SK-N-SH (cell line): ENCODE measurements at regions not wholly inside any gene's neighbourhood (a gene's known extent, or its start where the extent isn't known, plus 50 kb on each side); places are given as distances from the start of the nearest gene placed in this dataset.

ENCODE experiments used
- CTCF ChIA-PET: fragments of 300-600, 350-600 bp; formaldehyde crosslinking; extraction: SDS; loops from one replicate; lab custom pipeline; 2021; lab: Yijun Ruan, JAX
- POLR2A ChIA-PET: fragments of 350-600 bp; sonication (Branson Sonifier 250); formaldehyde crosslinking; extraction: SDS; loops from one replicate; lab custom pipeline; 2020; ENCODE audit warnings: antibody characterized with exemption, inconsistent platforms; lab: Yijun Ruan, JAX
- DNase-seq: peaks from one replicate; pipeline ENCODE4 v3.0.0; 2012
- H2AFZ ChIP-seq: fragments of 200-600 bp; sonication (generic); 2 replicates; pipeline ENCODE4 v1.8.1; 2016; ENCODE audit warnings: antibody characterized with exemption, mild to moderate bottlenecking, low read depth
- H3F3A ChIP-seq: fragments of 200-600 bp; sonication (generic); replicated peaks from 2 replicates; pipeline ENCODE3; 2016; ENCODE audit warnings: antibody characterized with exemption, mild to moderate bottlenecking; ENCODE audit not compliant: insufficient read depth
- H3K27ac ChIP-seq, 2 experiments: fragments of 200-500 bp in 1 of 2; fragments of 200-600 bp in 1 of 2; sonication (Bioruptor generic) in 1 of 2; sonication (generic), shearing (Covaris generic) in 1 of 2; 2 replicates each; pipeline versions ENCODE4 v1.5.1 to v1.6.1; 2014 to 2016; ENCODE audit warnings: low read depth in 2 of 2, inconsistent platforms in 1 of 2, low read length in 1 of 2, mild to moderate bottlenecking in 1 of 2, mixed read lengths in 1 of 2
- H3K27me3 ChIP-seq: fragments of 200-600 bp; sonication (generic), shearing (Covaris generic); 2 replicates; pipeline ENCODE4 v1.6.1; 2016; ENCODE audit warnings: mixed run types; ENCODE audit not compliant: insufficient read depth
- H3K36me3 ChIP-seq, 2 experiments: fragments of 200-500 bp in 1 of 2; fragments of 200-600 bp in 1 of 2; sonication (Bioruptor generic) in 1 of 2; sonication (generic) in 1 of 2; replicated peaks in 1 of 2; 2 replicates each; pipeline versions ENCODE3 to v1.5.1; 2014 to 2016; ENCODE audit warnings: low read length in 1 of 2, mild to moderate bottlenecking in 1 of 2; ENCODE audit not compliant: insufficient read depth in 2 of 2, control insufficient read depth in 1 of 2
- H3K4me1 ChIP-seq, 2 experiments: fragments of 200-500 bp in 1 of 2; fragments of 200-600 bp in 1 of 2; sonication (Bioruptor generic) in 1 of 2; sonication (generic), shearing (Covaris generic) in 1 of 2; 2 replicates each; pipeline versions ENCODE4 v1.5.1 to v1.6.1; 2014 to 2016; ENCODE audit warnings: low read depth in 1 of 2, low read length in 1 of 2, mixed run types in 1 of 2; ENCODE audit not compliant: insufficient read depth in 2 of 2, control insufficient read depth in 1 of 2
- H3K4me2 ChIP-seq: fragments of 200-600 bp; sonication (generic), shearing (Covaris generic); 2 replicates; pipeline ENCODE4 v1.6.1; 2017; ENCODE audit warnings: mixed run types
- H3K4me3 ChIP-seq, 2 experiments: fragments of 200-500 bp in 1 of 2; fragments of 200-600 bp in 1 of 2; sonication (Bioruptor generic) in 1 of 2; sonication (generic), shearing (Covaris generic) in 1 of 2; 2 replicates each; pipeline versions ENCODE4 v1.5.1 to v1.8.1; 2014 to 2016; ENCODE audit warnings: low read depth in 2 of 2, inconsistent platforms in 1 of 2, low read length in 1 of 2, mild to moderate bottlenecking in 1 of 2, mixed read lengths in 1 of 2, moderate library complexity in 1 of 2
- H3K79me2 ChIP-seq: fragments of 200-600 bp; sonication (generic); 2 replicates; pipeline ENCODE4 v1.8.1; 2017; ENCODE audit warnings: mild to moderate bottlenecking; ENCODE audit not compliant: insufficient read depth
- H3K9ac ChIP-seq: fragments of 200-600 bp; sonication (generic); 2 replicates; pipeline ENCODE4 v1.6.1; 2017; ENCODE audit warnings: mixed run types
- H3K9me2 ChIP-seq: fragments of 200-600 bp; sonication (generic); 2 replicates; pipeline ENCODE4 v1.6.1; 2017; ENCODE audit warnings: mixed run types
- H3K9me3 ChIP-seq: fragments of 200-600 bp; sonication (generic); 2 replicates; pipeline ENCODE4 v1.6.1; 2017; ENCODE audit warnings: mixed run types, mild to moderate bottlenecking, moderate library complexity
- H4K20me1 ChIP-seq: fragments of 200-600 bp; sonication (generic); 2 replicates; pipeline ENCODE4 v1.6.1; 2017; ENCODE audit warnings: mild to moderate bottlenecking, mixed run types; ENCODE audit not compliant: insufficient read depth
- CHD2 ChIP-seq: fragments of 150-350 bp; IDR thresholded peaks from 2 replicates; pipeline ENCODE4 v1.6.1; 2018; ENCODE audit warnings: low read length; ENCODE audit not compliant: partially characterized antibody
- CTCF ChIP-seq: fragments of 200-600 bp; sonication (generic); IDR thresholded peaks from 2 replicates; pipeline ENCODE4 v1.6.1; 2017; ENCODE audit warnings: antibody characterized with exemption, mild to moderate bottlenecking, moderate library complexity
- EZH2phosphoT487 ChIP-seq: fragments of 200-600 bp; sonication (generic); IDR thresholded peaks from 2 replicates; pipeline ENCODE4 v1.6.1; 2017; ENCODE audit warnings: low read depth, mixed run types, mild to moderate bottlenecking, antibody characterized with exemption, moderate library complexity, borderline replicate concordance
- FOSL2 ChIP-seq: IDR thresholded peaks from 2 replicates; pipeline ENCODE4 v1.4.0; 2012; ENCODE audit warnings: low read depth, mild to moderate bottlenecking, moderate library complexity, borderline replicate concordance
- FOXJ3 ChIP-seq: sonication (generic); formaldehyde crosslinking; IDR thresholded peaks from 2 replicates; pipeline ENCODE4 v1.5.1; 2020; ENCODE audit warnings: mild to moderate bottlenecking, missing genetic modification reagents
- FOXM1 ChIP-seq: IDR thresholded peaks from 2 replicates; pipeline ENCODE4 v1.4.0; 2012; ENCODE audit warnings: low read depth, mild to moderate bottlenecking
- IRF3 ChIP-seq: fragments of 150-350 bp; IDR thresholded peaks from 2 replicates; pipeline ENCODE4 v1.6.1; 2016; ENCODE audit warnings: mild to moderate bottlenecking, low read depth, low read length
- JUND ChIP-seq: IDR thresholded peaks from 2 replicates; pipeline ENCODE4 v1.4.0; 2012
- MEF2A ChIP-seq: IDR thresholded peaks from 2 replicates; pipeline ENCODE4 v1.4.0; 2012; ENCODE audit warnings: low read depth, borderline replicate concordance
- MXI1 ChIP-seq: IDR thresholded peaks from 2 replicates; pipeline ENCODE4 v1.6.1; 2012; ENCODE audit warnings: mild to moderate bottlenecking, low read depth, low read length, improper control_type of control experiment
- NRF1 ChIP-seq: IDR thresholded peaks from 2 replicates; pipeline ENCODE4 v1.6.1; 2012; ENCODE audit warnings: low read depth, mild to moderate bottlenecking, low read length
- PBX3 ChIP-seq: IDR thresholded peaks from 2 replicates; pipeline ENCODE4; 2012
- RAD21 ChIP-seq: IDR thresholded peaks from 2 replicates; pipeline ENCODE4 v1.6.1; 2012; ENCODE audit warnings: mild to moderate bottlenecking, low read length
- RFX5 ChIP-seq: IDR thresholded peaks from 2 replicates; pipeline ENCODE4 v1.6.1; 2012; ENCODE audit warnings: mild to moderate bottlenecking, improper control_type of control experiment, low read length
- RXRA ChIP-seq: IDR thresholded peaks from 2 replicates; pipeline ENCODE4 v1.4.0; 2012; ENCODE audit warnings: low read depth, mild to moderate bottlenecking, borderline replicate concordance
- SIN3A ChIP-seq: IDR thresholded peaks from 2 replicates; pipeline ENCODE4 v1.6.1; 2012; ENCODE audit warnings: low read depth, mild to moderate bottlenecking, low read length, moderate library complexity, borderline replicate concordance
- SMC3 ChIP-seq: IDR thresholded peaks from 2 replicates; pipeline ENCODE4 v1.6.1; 2012; ENCODE audit warnings: low read depth, low read length, improper control_type of control experiment
- TCF12 ChIP-seq: IDR thresholded peaks from 2 replicates; pipeline ENCODE4 v1.4.0; 2012
- TEAD4 ChIP-seq: IDR thresholded peaks from 2 replicates; pipeline ENCODE4 v1.4.0; 2012; ENCODE audit warnings: mild to moderate bottlenecking, borderline replicate concordance; ENCODE audit not compliant: insufficient read depth
- USF1 ChIP-seq: IDR thresholded peaks from 2 replicates; pipeline ENCODE4 v1.4.0; 2012; ENCODE audit warnings: low read depth, borderline replicate concordance
- USF2 ChIP-seq: fragments of 150-350 bp; IDR thresholded peaks from 2 replicates; pipeline ENCODE4 v1.6.1; 2017; ENCODE audit warnings: antibody characterized with exemption, low read length, low read depth, borderline replicate concordance
- YY1 ChIP-seq: IDR thresholded peaks from 2 replicates; pipeline ENCODE4 v1.4.0; 2012; ENCODE audit warnings: low read depth, mild to moderate bottlenecking
- ZBTB33 ChIP-seq: IDR thresholded peaks from 2 replicates; pipeline ENCODE4 v1.4.0; 2012; ENCODE audit warnings: low read depth, borderline replicate concordance
- WGBS: methylation state at CpG from one replicate; pipeline ENCODE4 v1.1.6; 2017; ENCODE audit warnings: low lambda C conversion rate; 5-methylcytosine and 5-hydroxymethylcytosine counted together

- 17% methylated on average over 4 of the region's 4 CpGs for WGBS
- DNase-seq: no peak
- H3K9ac ChIP-seq: no peak overlapping the region
- no peak overlapping the region for H3K27ac ChIP-seq
- H3K9me2 ChIP-seq: no peaks in the 10 kb centered on the region
- H3K9me3 ChIP-seq: no peaks in the 10 kb centered on the region
- no peak overlapping the region for H2AFZ ChIP-seq
- ChIA-PET POLR2A (no interaction called here), CTCF (no interaction called here)
- H3K36me3 ChIP-seq: no peaks in the 10 kb centered on the region
- no peak overlapping the region for H3K4me3 ChIP-seq
- TF ChIP-seq USF1 (no peak), PBX3 (no peak), IRF3 (no peak), FOXJ3 (no peak), TCF12 (no peak), CHD2 (no peak), SMC3 (no peak), SIN3A (no peak), MXI1 (no peak), JUND (no peak), FOSL2 (no peak), RAD21 (no peak), RFX5 (no peak), RXRA (no peak), YY1 (no peak), EZH2phosphoT487 (no peak)
- no peaks in the 10 kb centered on the region for H3F3A ChIP-seq
- H3K4me1 ChIP-seq: no peaks in the 10 kb centered on the region
- H3K79me2 ChIP-seq: no peaks in the 10 kb centered on the region
- no peak overlapping the region for H3K4me2 ChIP-seq
- H3K27me3 ChIP-seq: no peaks in the 10 kb centered on the region
- no peaks in the 10 kb centered on the region for H4K20me1 ChIP-seq
These were observed 150.4 kb upstream of the GAREM1 start for GRCh38 chr18:32621034-32621433.

GRCh38 chr18:32618546-32618945 lies 147.9 kb upstream of the GAREM1 start:
- no peak overlapping the region for H3K4me3 ChIP-seq
- no peaks in the 10 kb centered on the region for H4K20me1 ChIP-seq
- H3K27ac ChIP-seq: no peak overlapping the region
- H3K4me2 ChIP-seq: no peak overlapping the region
- WGBS: 51% methylated on average over 4 of the region's 4 CpGs
- no peaks in the 10 kb centered on the region for H3K4me1 ChIP-seq
- DNase-seq: no peak
- no peaks in the 10 kb centered on the region for H3K9me2 ChIP-seq
- no peaks in the 10 kb centered on the region for H3K9me3 ChIP-seq
- no peak overlapping the region for H2AFZ ChIP-seq
- no peak overlapping the region for H3K9ac ChIP-seq
- no peaks in the 10 kb centered on the region for H3K27me3 ChIP-seq
- H3K79me2 ChIP-seq: no peaks in the 10 kb centered on the region
- H3K36me3 ChIP-seq: no peaks in the 10 kb centered on the region
- no peaks in the 10 kb centered on the region for H3F3A ChIP-seq
- ChIA-PET CTCF (interaction anchor here (0.8 kb wide), 1 partner anchor 21 kb away, joined by 3 read pairs; no protein-coding TSS in a partner anchor), POLR2A (no interaction called here)
- TF ChIP-seq TEAD4 (no peak), SIN3A (no peak), FOXM1 (no peak), ZBTB33 (no peak), YY1 (no peak), USF2 (no peak), NRF1 (no peak), RXRA (no peak), CTCF (no peak), MEF2A (no peak)
